Epidermal melanocyte (primary cell): ENCODE measurements at regions not wholly inside any gene's neighbourhood (a gene's known extent, or its start where the extent isn't known, plus 50 kb on each side); places are given as distances from the start of the nearest gene placed in this dataset.

Experiments used
- DNase-seq: peaks from one replicate; pipeline ENCODE4 v3.0.0; 2011; ENCODE audit warnings: low spot score; ENCODE audit not compliant: insufficient read length

GRCh38 chr5:144864118-144864517 is 693.4 kb downstream of the KCTD16 start:
- no peak for DNase-seq

GRCh38 chr5:144857454-144857853 is 686.8 kb downstream of the KCTD16 start:
- no peak for DNase-seq

GRCh38 chr5:144844086-144844485 is 673.4 kb downstream of the KCTD16 start:
- no peak for DNase-seq

- no peak for DNase-seq
Measured at GRCh38 chr5:144832416-144832815, 661.7 kb downstream of the KCTD16 start.

- DNase-seq, result no peak
Measured at GRCh38 chr5:144831650-144832049, 661.0 kb downstream of the KCTD16 start.

GRCh38 chr5:144822503-144822902 is 651.8 kb downstream of the KCTD16 start:
- no peak for DNase-seq

- no peak for DNase-seq
Measured at GRCh38 chr5:144820278-144820677, 649.6 kb downstream of the KCTD16 start.

- no peak for DNase-seq
Measured at GRCh38 chr5:144815131-144815530, 644.5 kb downstream of the KCTD16 start.

- DNase-seq, result no peak
Measured at GRCh38 chr5:144812763-144813162, 642.1 kb downstream of the KCTD16 start.

- no peak for DNase-seq
Measured at GRCh38 chr5:144800169-144800568, 629.5 kb downstream of the KCTD16 start.

GRCh38 chr5:144798595-144798994 is 627.9 kb downstream of the KCTD16 start:
- no peak for DNase-seq

GRCh38 chr5:144794922-144795321 is 624.2 kb downstream of the KCTD16 start:
- no peak for DNase-seq

GRCh38 chr5:144788556-144788955 is 617.9 kb downstream of the KCTD16 start:
- no peak for DNase-seq

- DNase-seq, result no peak
Measured at GRCh38 chr5:144788046-144788445, 617.4 kb downstream of the KCTD16 start.

- no peak for DNase-seq
Measured at GRCh38 chr5:144779368-144779767, 608.7 kb downstream of the KCTD16 start.

GRCh38 chr5:144778561-144778960 is 607.9 kb downstream of the KCTD16 start:
- no peak for DNase-seq

GRCh38 chr5:144774197-144774596 is 603.5 kb downstream of the KCTD16 start:
- no peak for DNase-seq

- DNase-seq, result no peak
Measured at GRCh38 chr5:144773628-144774027, 603.0 kb downstream of the KCTD16 start.

- no peak for DNase-seq
Measured at GRCh38 chr5:144771802-144772201, 601.1 kb downstream of the KCTD16 start.

- DNase-seq, result no peak
Measured at GRCh38 chr5:144742361-144742760, 571.7 kb downstream of the KCTD16 start.

GRCh38 chr5:144731786-144732185 is 561.1 kb downstream of the KCTD16 start:
- no peak for DNase-seq

- no peak for DNase-seq
Measured at GRCh38 chr5:144712090-144712489, 541.4 kb downstream of the KCTD16 start.

- no peak for DNase-seq
Measured at GRCh38 chr5:144711172-144711571, 540.5 kb downstream of the KCTD16 start.

GRCh38 chr5:144710637-144711036 is 540.0 kb downstream of the KCTD16 start:
- DNase-seq, result no peak
